IMR-90 (cell line): ENCODE measurements at regions not wholly inside any gene's neighbourhood (a gene's known extent, or its start where the extent isn't known, plus 50 kb on each side); places are given as distances from the start of the nearest gene placed in this dataset.

Experiments
- ATAC-seq: fragments of 200-7000 bp; cut with Tn5 transposase; 2 replicates; pipeline ENCODE4 v1.9.1; 2020; ENCODE audit warnings: low read depth, mild to moderate bottlenecking, moderate library complexity
- BruUV-seq: library from RNA; stranded (reverse); fragments of 400-500 nt; replicated peaks from 2 replicates; lab custom pipeline; 2021; lab: Mats Ljungman, UMichigan
- CTCF ChIA-PET: fragments of 300-600 bp; formaldehyde crosslinking; extraction: SDS; loops from one replicate; lab custom pipeline; 2021; ENCODE audit warnings: antibody characterized with exemption; lab: Yijun Ruan, JAX
- POLR2A ChIA-PET: fragments of 300-600 bp; sonication (Branson Sonifier 250); formaldehyde crosslinking; loops from one replicate; lab custom pipeline; 2022; ENCODE audit warnings: antibody characterized with exemption; ENCODE audit not compliant: unreplicated experiment; lab: Charles Lee
- DNase-seq: peaks from one replicate; pipeline ENCODE4 v3.0.0; 2013
- H2AFZ ChIP-seq: replicated peaks from 2 replicates; pipeline ENCODE3; 2013; ENCODE audit warnings: low read length, mild to moderate bottlenecking; ENCODE audit not compliant: poor library complexity
- H2AK5ac ChIP-seq: 2 replicates; pipeline ENCODE4 v1.6.1; 2013; ENCODE audit warnings: low read depth, low read length, inconsistent platforms
- H2AK9ac ChIP-seq: replicated peaks from 2 replicates; pipeline ENCODE3; 2013; ENCODE audit warnings: mild to moderate bottlenecking, low read depth, low read length, moderate library complexity; ENCODE audit not compliant: poor library complexity
- H2BK120ac ChIP-seq: 2 replicates; pipeline ENCODE4 v1.6.1; 2013; ENCODE audit warnings: low read depth, low read length, inconsistent platforms
- H2BK15ac ChIP-seq: 3 replicates; pipeline ENCODE4 v1.6.1; 2013; ENCODE audit warnings: low read depth, low read length, inconsistent platforms
- H2BK20ac ChIP-seq: 2 replicates; pipeline ENCODE4 v1.6.1; 2013; ENCODE audit warnings: low read depth, mild to moderate bottlenecking, inconsistent platforms, low read length, moderate library complexity
- H2BK5ac ChIP-seq: 2 replicates; pipeline ENCODE4 v1.6.1; 2013; ENCODE audit warnings: mild to moderate bottlenecking, low read depth, low read length, inconsistent platforms; ENCODE audit not compliant: poor library complexity, severe bottlenecking
- H3K14ac ChIP-seq: replicated peaks from 2 replicates; pipeline ENCODE4 v1.6.1; 2013; ENCODE audit warnings: low read depth, low read length, inconsistent platforms
- H3K18ac ChIP-seq: 2 replicates; pipeline ENCODE4 v1.6.1; 2013; ENCODE audit warnings: low read depth, low read length, control low read depth
- H3K23ac ChIP-seq: 2 replicates; pipeline ENCODE4 v1.6.1; 2013; ENCODE audit warnings: low read depth, low read length, inconsistent platforms
- H3K27ac ChIP-seq: 2 replicates; pipeline ENCODE4 v1.5.1; 2013; ENCODE audit warnings: mild to moderate bottlenecking, control low read depth, low read length; ENCODE audit not compliant: insufficient read depth
- H3K27me3 ChIP-seq: 2 replicates; pipeline ENCODE4 v1.6.1; 2013; ENCODE audit warnings: low read length; ENCODE audit not compliant: control insufficient read depth, insufficient read depth
- H3K36me3 ChIP-seq: 2 replicates; pipeline ENCODE4 v1.6.1; 2013; ENCODE audit warnings: low read length, mixed read lengths; ENCODE audit not compliant: control insufficient read depth, insufficient read depth
- H3K4ac ChIP-seq: 2 replicates; pipeline ENCODE4 v1.6.1; 2013; ENCODE audit warnings: low read depth, low read length, inconsistent platforms
- H3K4me1 ChIP-seq: 2 replicates; pipeline ENCODE4 v1.6.1; 2013; ENCODE audit warnings: low read length, mixed read lengths; ENCODE audit not compliant: control insufficient read depth, insufficient read depth
- H3K4me2 ChIP-seq: 2 replicates; pipeline ENCODE4 v1.6.1; 2013; ENCODE audit warnings: low read depth, mild to moderate bottlenecking, control low read depth, low read length, moderate library complexity
- H3K4me3 ChIP-seq: 2 replicates; pipeline ENCODE4 v1.5.1; 2013; ENCODE audit warnings: low read depth, mild to moderate bottlenecking, control low read depth, low read length, moderate library complexity; ENCODE audit not compliant: insufficient read depth
- H3K56ac ChIP-seq: 2 replicates; pipeline ENCODE4 v1.6.1; 2013; ENCODE audit warnings: low read length, inconsistent platforms; ENCODE audit not compliant: insufficient read depth; ENCODE audit errors: extremely low read depth
- H3K79me1 ChIP-seq, 2 experiments: 2 replicates each; pipeline ENCODE4 v1.6.1; 2013; ENCODE audit warnings: low read length in 2 of 2, inconsistent platforms in 1 of 2, low read depth in 1 of 2
- H3K9ac ChIP-seq: 2 replicates; pipeline ENCODE4 v1.6.1; 2013; ENCODE audit warnings: low read depth, low read length, control low read depth
- H3K9me1 ChIP-seq: 2 replicates; pipeline ENCODE4 v1.6.1; 2013; ENCODE audit warnings: low read length, inconsistent platforms; ENCODE audit not compliant: insufficient read depth
- H3K9me3 ChIP-seq: 2 replicates; pipeline ENCODE4 v1.6.1; 2013; ENCODE audit warnings: low read length; ENCODE audit not compliant: control insufficient read depth, insufficient read depth
- H4K20me1 ChIP-seq: 2 replicates; pipeline ENCODE4 v1.6.1; 2013; ENCODE audit warnings: low read length, inconsistent platforms; ENCODE audit not compliant: insufficient read depth
- H4K5ac ChIP-seq: 2 replicates; pipeline ENCODE4 v1.6.1; 2013; ENCODE audit warnings: mild to moderate bottlenecking, low read depth, low read length, control low read depth
- H4K8ac ChIP-seq, 2 experiments: 2 replicates each; pipeline ENCODE4 v1.6.1; 2013; ENCODE audit warnings: low read depth in 2 of 2, low read length in 2 of 2, control low read depth in 1 of 2, inconsistent platforms in 1 of 2
- H4K91ac ChIP-seq: 2 replicates; pipeline ENCODE4 v1.6.1; 2013; ENCODE audit warnings: low read depth, low read length, inconsistent platforms; ENCODE audit not compliant: insufficient read depth
- BHLHE40 ChIP-seq: fragments of 150-350 bp; IDR thresholded peaks from 2 replicates; pipeline ENCODE4 v1.6.1; 2016; ENCODE audit warnings: mild to moderate bottlenecking, low read depth, low read length
- CEBPB ChIP-seq: IDR thresholded peaks from 2 replicates; pipeline ENCODE4 v1.6.1; 2012; ENCODE audit warnings: low read depth, low read length, improper control_type of control experiment
- CHD1 ChIP-seq: IDR thresholded peaks from 2 replicates; pipeline ENCODE4 v1.6.1; 2012; ENCODE audit warnings: low read depth, low read length, improper control_type of control experiment
- FOS ChIP-seq: fragments of 150-350 bp; IDR thresholded peaks from 2 replicates; pipeline ENCODE4 v1.6.1; 2016; ENCODE audit warnings: low read depth, low read length
- MAFK ChIP-seq: IDR thresholded peaks from 2 replicates; pipeline ENCODE4 v1.6.1; 2012; ENCODE audit warnings: low read depth, low read length, improper control_type of control experiment
- MXI1 ChIP-seq: IDR thresholded peaks from 2 replicates; pipeline ENCODE4 v1.6.1; 2012; ENCODE audit warnings: low read depth, mild to moderate bottlenecking, low read length, moderate library complexity, borderline replicate concordance
- NFE2L2 ChIP-seq: fragments of 150-350 bp; IDR thresholded peaks from 2 replicates; pipeline ENCODE4 v1.6.1; 2016; ENCODE audit warnings: low read depth, mild to moderate bottlenecking, low read length
- POLR2A ChIP-seq: IDR thresholded peaks from 2 replicates; pipeline ENCODE4 v1.6.1; 2012; ENCODE audit warnings: mild to moderate bottlenecking, low read depth, low read length
- RAD21 ChIP-seq: IDR thresholded peaks from 2 replicates; pipeline ENCODE4 v1.6.1; 2012; ENCODE audit warnings: low read length, improper control_type of control experiment
- RCOR1 ChIP-seq: IDR thresholded peaks from 2 replicates; pipeline ENCODE4 v1.6.1; 2012; ENCODE audit warnings: mild to moderate bottlenecking, low read length, improper control_type of control experiment; ENCODE audit not compliant: insufficient replicate concordance
- RFX5 ChIP-seq: IDR thresholded peaks from 2 replicates; pipeline ENCODE4 v1.8.0; 2012; ENCODE audit warnings: low read depth, mild to moderate bottlenecking, low read length, moderate library complexity
- SMC3 ChIP-seq: fragments of 150-350 bp; IDR thresholded peaks from 2 replicates; pipeline ENCODE4 v1.6.1; 2016; ENCODE audit warnings: low read depth, mild to moderate bottlenecking, antibody characterized with exemption, low read length, moderate library complexity
- WGBS, 2 experiments: methylation state at CpG; one replicate each; pipeline versions ENCODE4 v1.1.5 to v1.1.7; 2013; ENCODE audit warnings: missing lambda C conversion rate in 2 of 2; ENCODE audit not compliant: insufficient read length in 1 of 2; ENCODE audit errors: extremely low coverage in 2 of 2; 5-methylcytosine and 5-hydroxymethylcytosine counted together
- dilution Hi-C: fragments of 300-500 bp; cut with HindIII; formaldehyde crosslinking; loops from one replicate; pipeline ENCODE4 v1.14.3; 2018; ENCODE audit warnings: low sequenced_read_pairs; ENCODE audit not compliant: unreplicated experiment
- in situ Hi-C: fragments of 300-500 bp; cut with MboI; formaldehyde crosslinking; loops from 3 replicates; pipeline ENCODE4 v1.14.3; 2019; ENCODE audit warnings: low sequenced_read_pairs, inconsistent platforms, mixed read lengths
- intact Hi-C: fragments of 100-400 bp; cut with micrococcal nuclease; formaldehyde crosslinking; loops from 2 replicates; pipeline ENCODE4 v1.10.0; 2022
- TF ChIP-seq, protein P1 (sequence below): conservative IDR thresholded peaks from 2 replicates; pipeline ENCODE4 v1.5.1; 2012; ENCODE audit warnings: mild to moderate bottlenecking, low read depth, low read length, improper control_type of control experiment
- TF ChIP-seq, protein P2 (sequence below): fragments of 150-350 bp; IDR thresholded peaks from 2 replicates; pipeline ENCODE4 v1.6.1; 2017; ENCODE audit warnings: mild to moderate bottlenecking, antibody characterized with exemption, low read length, low read depth
- TF ChIP-seq, protein P3 (sequence below): fragments of 150-350 bp; IDR thresholded peaks from 2 replicates; pipeline ENCODE4 v1.6.1; 2016; ENCODE audit warnings: low read depth, mild to moderate bottlenecking, low read length, moderate library complexity, borderline replicate concordance

DNA sequence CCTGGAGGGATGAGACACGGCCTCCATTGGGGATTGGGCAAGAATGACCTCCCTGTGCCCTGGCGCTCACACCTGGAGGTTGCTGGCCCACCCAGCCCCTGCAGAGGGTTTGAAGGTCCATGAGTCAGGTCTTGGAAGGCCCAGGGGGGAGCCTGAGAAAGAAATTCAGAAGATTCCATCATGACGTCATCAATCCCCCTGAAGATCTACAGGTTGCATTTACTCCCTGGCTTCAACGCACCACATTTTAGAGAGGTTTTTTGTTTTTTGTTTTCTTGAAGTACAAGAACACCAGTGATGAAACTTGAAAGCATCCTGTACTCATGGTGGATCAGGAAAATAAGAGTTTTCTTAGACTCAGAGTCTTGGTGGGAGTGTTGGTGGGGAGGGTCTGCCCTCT is 82.4 kb upstream of the SLC25A33 start:
- DNase-seq, result no peak
- in situ Hi-C loops, result loop anchor here (10.0 kb wide), 1 partner anchor 172 kb away; no protein-coding TSS in a partner anchor

More for the DNA sequence above, 82.4 kb upstream of the SLC25A33 start:
- no peak overlapping the region for H2AFZ ChIP-seq
- H3K4me3 ChIP-seq, result no peak overlapping the region
- no peak overlapping the region for H4K8ac ChIP-seq
- H4K20me1 ChIP-seq, result peaks cover 3% of the 10 kb centered on the region; the same call in 1 of the 2 replicates
- ChIA-PET CTCF (interaction anchor here (2.1 kb wide), 1 partner anchor 167 kb away, joined by 18 read pairs; no protein-coding TSS in a partner anchor), POLR2A (no interaction called here)
- no peak overlapping the region for H3K27ac ChIP-seq
- TF ChIP-seq MAFK (no peak), NFE2L2 (no peak), SMC3 (no peak), RCOR1 (no peak), CHD1 (no peak), CEBPB (no peak), RFX5 (no peak), FOS (no peak), POLR2A (no peak), BHLHE40 (no peak), MXI1 (no peak), RAD21 (no peak)
- TF ChIP-seq, protein P1, sequence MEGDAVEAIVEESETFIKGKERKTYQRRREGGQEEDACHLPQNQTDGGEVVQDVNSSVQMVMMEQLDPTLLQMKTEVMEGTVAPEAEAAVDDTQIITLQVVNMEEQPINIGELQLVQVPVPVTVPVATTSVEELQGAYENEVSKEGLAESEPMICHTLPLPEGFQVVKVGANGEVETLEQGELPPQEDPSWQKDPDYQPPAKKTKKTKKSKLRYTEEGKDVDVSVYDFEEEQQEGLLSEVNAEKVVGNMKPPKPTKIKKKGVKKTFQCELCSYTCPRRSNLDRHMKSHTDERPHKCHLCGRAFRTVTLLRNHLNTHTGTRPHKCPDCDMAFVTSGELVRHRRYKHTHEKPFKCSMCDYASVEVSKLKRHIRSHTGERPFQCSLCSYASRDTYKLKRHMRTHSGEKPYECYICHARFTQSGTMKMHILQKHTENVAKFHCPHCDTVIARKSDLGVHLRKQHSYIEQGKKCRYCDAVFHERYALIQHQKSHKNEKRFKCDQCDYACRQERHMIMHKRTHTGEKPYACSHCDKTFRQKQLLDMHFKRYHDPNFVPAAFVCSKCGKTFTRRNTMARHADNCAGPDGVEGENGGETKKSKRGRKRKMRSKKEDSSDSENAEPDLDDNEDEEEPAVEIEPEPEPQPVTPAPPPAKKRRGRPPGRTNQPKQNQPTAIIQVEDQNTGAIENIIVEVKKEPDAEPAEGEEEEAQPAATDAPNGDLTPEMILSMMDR, result no peak
- TF ChIP-seq, protein P2, sequence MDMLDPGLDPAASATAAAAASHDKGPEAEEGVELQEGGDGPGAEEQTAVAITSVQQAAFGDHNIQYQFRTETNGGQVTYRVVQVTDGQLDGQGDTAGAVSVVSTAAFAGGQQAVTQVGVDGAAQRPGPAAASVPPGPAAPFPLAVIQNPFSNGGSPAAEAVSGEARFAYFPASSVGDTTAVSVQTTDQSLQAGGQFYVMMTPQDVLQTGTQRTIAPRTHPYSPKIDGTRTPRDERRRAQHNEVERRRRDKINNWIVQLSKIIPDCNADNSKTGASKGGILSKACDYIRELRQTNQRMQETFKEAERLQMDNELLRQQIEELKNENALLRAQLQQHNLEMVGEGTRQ, result no peak
- TF ChIP-seq, protein P3, sequence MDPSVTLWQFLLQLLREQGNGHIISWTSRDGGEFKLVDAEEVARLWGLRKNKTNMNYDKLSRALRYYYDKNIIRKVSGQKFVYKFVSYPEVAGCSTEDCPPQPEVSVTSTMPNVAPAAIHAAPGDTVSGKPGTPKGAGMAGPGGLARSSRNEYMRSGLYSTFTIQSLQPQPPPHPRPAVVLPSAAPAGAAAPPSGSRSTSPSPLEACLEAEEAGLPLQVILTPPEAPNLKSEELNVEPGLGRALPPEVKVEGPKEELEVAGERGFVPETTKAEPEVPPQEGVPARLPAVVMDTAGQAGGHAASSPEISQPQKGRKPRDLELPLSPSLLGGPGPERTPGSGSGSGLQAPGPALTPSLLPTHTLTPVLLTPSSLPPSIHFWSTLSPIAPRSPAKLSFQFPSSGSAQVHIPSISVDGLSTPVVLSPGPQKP, result no peak
- H4K5ac ChIP-seq, result no peak overlapping the region
- H3K9me1 ChIP-seq, result peaks cover 7% of the 10 kb centered on the region; the same call in 1 of the 2 replicates
- no peak overlapping the region for H3K56ac ChIP-seq
- H3K14ac ChIP-seq, result no peak overlapping the region
- H3K9ac ChIP-seq, result no peak overlapping the region
- no peak overlapping the region for H3K4me2 ChIP-seq
- ATAC-seq, result no peak
- no peaks in the 10 kb centered on the region for H3K79me1 ChIP-seq
- H3K36me3 ChIP-seq, result no peaks in the 10 kb centered on the region
- H3K4ac ChIP-seq, result no peak overlapping the region
- H3K4me1 ChIP-seq, result no peaks in the 10 kb centered on the region
- no peak overlapping the region for H2BK15ac ChIP-seq
- no peak overlapping the region for H3K18ac ChIP-seq
- intact Hi-C loops (loop anchor here (2.0 kb wide), 1 partner anchor 346 kb away; no protein-coding TSS in a partner anchor), dilution Hi-C loops (no loop called here)
- no TSS peak for BruUV-seq
- H3K27me3 ChIP-seq, result peaks cover 10% of the 10 kb centered on the region
- no peak overlapping the region for H2AK5ac ChIP-seq
- no peak overlapping the region for H2AK9ac ChIP-seq
- no peak overlapping the region for H2BK20ac ChIP-seq
- no peak overlapping the region for H2BK5ac ChIP-seq
- no peak overlapping the region for H2BK120ac ChIP-seq
- H4K91ac ChIP-seq, result no peak overlapping the region
- H3K9me3 ChIP-seq, result no peaks in the 10 kb centered on the region
- H3K23ac ChIP-seq, result no peak overlapping the region
- no CpG with 5 or more reads among the region's 4 CpGs for WGBS, 2 experiments
